HEK293 (cell line): ENCODE measurements at regions not wholly inside any gene's neighbourhood (a gene's known extent, or its start where the extent isn't known, plus 50 kb on each side); places are given as distances from the start of the nearest gene placed in this dataset.

ENCODE experiments used
- CTCF ChIA-PET: fragments of 350-600 bp; formaldehyde crosslinking; extraction: SDS; loops from one replicate; lab custom pipeline; 2021; ENCODE audit warnings: antibody characterized with exemption; lab: Yijun Ruan, JAX
- POLR2A ChIA-PET: fragments of 300-600 bp; formaldehyde crosslinking; extraction: SDS; loops from one replicate; lab custom pipeline; 2020; ENCODE audit warnings: antibody characterized with exemption, inconsistent platforms; lab: Yijun Ruan, JAX
- H3K27ac ChIP-seq: fragments of 200-500 bp; sonication (Bioruptor generic); 2 replicates; pipeline ENCODE4 v1.5.1; 2014; ENCODE audit warnings: low read depth, low read length, control low read depth, inconsistent platforms; ENCODE audit errors: extremely low read depth
- H3K36me3 ChIP-seq, 2 experiments: fragments of 200-500 bp in 1 of 2; sonication (Bioruptor generic) in 1 of 2; 1 replicate in 1 of 2; 2 replicates in 1 of 2; pipeline ENCODE4 v1.5.1; 2014 to 2017; ENCODE audit warnings: inconsistent platforms in 2 of 2, low read length in 2 of 2; ENCODE audit not compliant: control insufficient read depth in 2 of 2, insufficient read depth in 1 of 2
- H3K4me1 ChIP-seq: fragments of 200-500 bp; sonication (Bioruptor generic); 2 replicates; pipeline ENCODE4 v1.5.1; 2014; ENCODE audit warnings: mild to moderate bottlenecking, low read length, inconsistent platforms; ENCODE audit not compliant: control insufficient read depth, insufficient read depth
- H3K4me3 ChIP-seq: 2 replicates; pipeline ENCODE4 v1.5.1; 2011; ENCODE audit warnings: low read depth, mild to moderate bottlenecking, control low read depth, low read length, moderate library complexity
- H3K9me3 ChIP-seq: fragments of 200-500 bp; sonication (Bioruptor generic); 2 replicates; pipeline ENCODE4 v1.5.1; 2014; ENCODE audit warnings: low read depth, low read length, inconsistent platforms; ENCODE audit not compliant: control insufficient read depth, insufficient read depth
- KLF16 ChIP-seq: fragments of 450-650 bp; formaldehyde crosslinking; IDR thresholded peaks from 2 replicates; pipeline ENCODE4 v1.5.1; 2017; ENCODE audit warnings: missing biosample characterization, missing genetic modification characterization
- MEIS1 ChIP-seq: sonication (generic); formaldehyde crosslinking; IDR thresholded peaks from 2 replicates; pipeline ENCODE4 v1.8.1; 2022; ENCODE audit warnings: missing genetic modification reagents, mild to moderate bottlenecking, borderline replicate concordance
- PRDM6 ChIP-seq: fragments of 450-650 bp; formaldehyde crosslinking; IDR thresholded peaks from 2 replicates; pipeline ENCODE4 v1.5.1; 2017; ENCODE audit warnings: missing biosample characterization, missing genetic modification characterization
- SP3 ChIP-seq: fragments of 450-650 bp; formaldehyde crosslinking; IDR thresholded peaks from 2 replicates; pipeline ENCODE4 v1.5.1; 2016; ENCODE audit warnings: missing biosample characterization, missing genetic modification characterization
- TRIM28 ChIP-seq: IDR thresholded peaks from 2 replicates; pipeline ENCODE4 v1.6.1; 2011; ENCODE audit warnings: low read length, control low read depth, borderline replicate concordance
- YY2 ChIP-seq: fragments of 450-650 bp; formaldehyde crosslinking; IDR thresholded peaks from 2 replicates; pipeline ENCODE4 v1.5.1; 2016; ENCODE audit warnings: missing biosample characterization, missing genetic modification characterization
- ZNF148 ChIP-seq: fragments of 450-650 bp; formaldehyde crosslinking; IDR thresholded peaks from 2 replicates; pipeline ENCODE4 v1.5.0; 2017; ENCODE audit warnings: missing biosample characterization, missing genetic modification characterization, borderline replicate concordance
- ZNF174 ChIP-seq: fragments of 450-650 bp; formaldehyde crosslinking; IDR thresholded peaks from 2 replicates; pipeline ENCODE4 v1.5.0; 2017; ENCODE audit warnings: missing biosample characterization, mild to moderate bottlenecking, missing genetic modification characterization
- ZNF18 ChIP-seq: fragments of 450-650 bp; formaldehyde crosslinking; IDR thresholded peaks from 2 replicates; pipeline ENCODE4 v1.5.1; 2016; ENCODE audit warnings: missing biosample characterization, missing genetic modification characterization
- ZNF202 ChIP-seq: fragments of 450-650 bp; formaldehyde crosslinking; IDR thresholded peaks from 2 replicates; pipeline ENCODE4 v1.5.1; 2016; ENCODE audit warnings: missing biosample characterization, missing genetic modification characterization, borderline replicate concordance
- ZNF24 ChIP-seq: fragments of 450-650 bp; formaldehyde crosslinking; IDR thresholded peaks from 2 replicates; pipeline ENCODE4 v1.5.1; 2016; ENCODE audit warnings: missing biosample characterization, missing genetic modification characterization
- ZNF26 ChIP-seq: fragments of 450-650 bp; formaldehyde crosslinking; IDR thresholded peaks from 2 replicates; pipeline ENCODE4 v1.5.1; 2016; ENCODE audit warnings: missing biosample characterization, missing genetic modification characterization
- ZNF266 ChIP-seq: fragments of 450-650 bp; formaldehyde crosslinking; IDR thresholded peaks from 2 replicates; pipeline ENCODE4 v1.5.1; 2016; ENCODE audit warnings: missing biosample characterization, missing genetic modification characterization, low read depth
- ZNF280D ChIP-seq: fragments of 450-650 bp; formaldehyde crosslinking; IDR thresholded peaks from 2 replicates; pipeline ENCODE4 v1.5.1; 2016; ENCODE audit warnings: missing biosample characterization, missing genetic modification characterization
- ZNF292 ChIP-seq: fragments of 450-650 bp; formaldehyde crosslinking; IDR thresholded peaks from 2 replicates; pipeline ENCODE4 v1.5.1; 2016; ENCODE audit warnings: low read depth, missing biosample characterization, missing genetic modification characterization, borderline replicate concordance
- ZNF335 ChIP-seq: fragments of 450-650 bp; formaldehyde crosslinking; conservative IDR thresholded peaks from 2 replicates; pipeline ENCODE4 v1.5.1; 2016; ENCODE audit warnings: missing biosample characterization, missing genetic modification characterization
- ZNF48 ChIP-seq: fragments of 450-650 bp; formaldehyde crosslinking; IDR thresholded peaks from 2 replicates; pipeline ENCODE4 v1.5.1; 2016; ENCODE audit warnings: missing biosample characterization, missing genetic modification characterization
- ZNF623 ChIP-seq: fragments of 450-650 bp; formaldehyde crosslinking; IDR thresholded peaks from 2 replicates; pipeline ENCODE4 v1.5.1; 2016; ENCODE audit warnings: missing biosample characterization, missing genetic modification characterization
- ZNF660 ChIP-seq: fragments of 450-650 bp; IDR thresholded peaks from 2 replicates; pipeline ENCODE4 v1.5.1; 2018; ENCODE audit warnings: missing biosample characterization, mild to moderate bottlenecking, missing genetic modification characterization
- ZNF768 ChIP-seq: fragments of 450-650 bp; formaldehyde crosslinking; IDR thresholded peaks from 2 replicates; pipeline ENCODE4 v1.5.1; 2018; ENCODE audit warnings: missing biosample characterization, mild to moderate bottlenecking, missing genetic modification characterization
- ZNF791 ChIP-seq: fragments of 450-650 bp; formaldehyde crosslinking; IDR thresholded peaks from 2 replicates; pipeline ENCODE4 v1.5.1; 2016; ENCODE audit warnings: missing biosample characterization, missing genetic modification characterization

- Histone ChIP-seq H3K27ac (no peak overlapping the region), H3K4me1 (no peaks in the 10 kb centered on the region), H3K4me3 (no peak overlapping the region), H3K9me3 (no peaks in the 10 kb centered on the region), H3K36me3 (no peaks in the 10 kb centered on the region)
- no peak for TF ChIP-seq ZNF768 (tag by site-specific recombination)
- TF ChIP-seq KLF16 (tag by site-specific recombination) = no peak
- TF ChIP-seq TRIM28 = no peak
- TF ChIP-seq MEIS1 (CRISPR knock-in tag) = no peak
- TF ChIP-seq ZNF335 (tag by site-specific recombination) = no peak
- no peak for TF ChIP-seq ZNF660
- no peak for TF ChIP-seq ZNF791 (tag by site-specific recombination)
- TF ChIP-seq ZNF174 (tag by site-specific recombination) = no peak
- TF ChIP-seq YY2 (tag by site-specific recombination) = no peak
- no peak for TF ChIP-seq ZNF292
- TF ChIP-seq ZNF623 (tag by site-specific recombination) = no peak
- no peak for TF ChIP-seq ZNF202
- POLR2A ChIA-PET = no interaction called here
- CTCF ChIA-PET = no interaction called here
Measured at GRCh38 chr12:82047446-82047845, 288.3 kb upstream of the PPFIA2 start.

- no peaks in the 10 kb centered on the region for H3K9me3 ChIP-seq
- no peak overlapping the region for H3K4me3 ChIP-seq
- no peak for TF ChIP-seq ZNF18
- TF ChIP-seq ZNF280D (tag by site-specific recombination) = no peak
- TF ChIP-seq ZNF148 (tag by site-specific recombination) = no peak
- TF ChIP-seq ZNF26 = no peak
- TF ChIP-seq PRDM6 (tag by site-specific recombination) = no peak
- TF ChIP-seq SP3 = no peak
- no peak for TF ChIP-seq ZNF24
- TF ChIP-seq ZNF266 (tag by site-specific recombination) = no peak
- TF ChIP-seq ZNF48 (tag by site-specific recombination) = no peak
- H3K36me3 ChIP-seq = no peaks in the 10 kb centered on the region
- POLR2A ChIA-PET = no interaction called here
- CTCF ChIA-PET = interaction anchor here (0.6 kb wide), 1 partner anchor 236 kb away, joined by 3 read pairs; no protein-coding TSS in a partner anchor
- H3K4me1 ChIP-seq = no peaks in the 10 kb centered on the region
- no peak overlapping the region for H3K27ac ChIP-seq
Measured at GRCh38 chr12:82040987-82041743, 282.0 kb upstream of the PPFIA2 start.
